ENCODE measurements at regions not wholly inside any gene's neighbourhood (a gene's known extent, or its start where the extent isn't known, plus 50 kb on each side); places are given as distances from the start of the nearest gene placed in this dataset.
"Not testable (repeated sequence)": the region's sequence is repeated elsewhere in the genome, so short reads cannot be mapped to it uniquely, and the experiment has no call there.

DNA sequence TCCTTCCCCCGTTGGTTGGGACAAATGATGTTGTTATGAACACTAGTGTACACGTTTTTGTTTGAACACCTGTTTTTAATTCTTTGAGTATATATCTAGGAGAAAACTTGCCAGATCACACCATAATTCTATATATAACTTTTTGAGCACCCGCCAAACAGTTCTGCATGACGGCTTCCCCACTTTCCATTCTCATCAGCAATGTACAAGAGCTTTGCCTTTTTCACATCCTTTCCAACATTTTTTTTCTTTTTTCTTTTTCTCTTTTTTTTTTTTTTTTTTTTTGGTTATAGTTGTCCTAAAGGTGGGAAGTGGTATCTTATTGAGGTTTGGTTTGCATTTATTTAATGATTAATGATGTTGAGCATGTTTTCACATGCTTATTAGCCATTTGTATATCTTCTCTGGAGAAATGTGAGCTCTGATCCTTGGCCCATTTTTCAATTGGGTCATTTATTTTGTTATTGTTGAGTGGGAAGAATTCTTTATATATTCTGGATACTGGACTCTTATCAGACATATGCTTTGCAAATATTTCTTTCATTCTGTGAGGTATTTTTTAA is 86.9 kb upstream of the ZC3H15 start:
- no peak for DNase-seq

- no peak for DNase-seq
Measured at GRCh38 chr2:186405842-186406241, 80.2 kb upstream of the ZC3H15 start.

DNA sequence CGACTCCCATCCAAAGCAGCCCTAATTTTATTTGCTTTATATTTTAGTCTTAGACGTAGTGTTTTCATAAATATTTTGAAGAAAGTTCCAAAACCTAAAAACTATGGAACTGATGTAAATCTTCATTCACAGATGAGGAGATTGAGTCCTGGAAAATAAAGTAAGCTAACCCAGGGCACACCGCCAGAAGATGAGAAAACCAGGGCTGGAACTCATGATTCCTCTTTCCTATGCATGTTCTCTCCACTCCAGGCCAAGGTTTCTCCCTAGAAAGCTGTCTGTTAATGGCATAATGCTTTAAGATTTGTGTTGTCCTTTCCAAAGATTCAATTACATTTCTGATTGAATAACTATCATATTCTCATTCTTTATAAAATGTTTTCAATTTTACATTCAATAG is 78.4 kb upstream of the ZC3H15 start:
- DNase-seq = peak; percentile 19

DNA sequence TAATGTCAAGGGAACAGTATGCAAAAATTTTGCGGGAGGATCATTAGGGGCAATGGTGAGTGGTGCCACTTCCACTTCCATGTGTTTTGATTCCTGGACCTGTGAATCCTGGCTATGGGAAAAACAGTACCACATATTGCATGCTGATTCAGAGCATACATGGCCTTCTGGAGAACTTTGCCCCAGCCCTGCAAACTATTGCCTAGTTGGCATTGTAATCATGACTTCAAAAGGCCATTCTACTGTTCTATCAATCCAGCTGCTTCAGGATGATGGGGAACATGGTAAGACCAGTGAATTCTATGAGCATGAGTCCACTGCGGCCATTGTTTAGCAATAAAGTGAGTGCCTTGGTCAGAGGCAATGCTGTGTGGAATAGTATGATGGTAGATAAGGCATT is 75.3 kb upstream of the ZC3H15 start:
- DNase-seq = no peak

DNA sequence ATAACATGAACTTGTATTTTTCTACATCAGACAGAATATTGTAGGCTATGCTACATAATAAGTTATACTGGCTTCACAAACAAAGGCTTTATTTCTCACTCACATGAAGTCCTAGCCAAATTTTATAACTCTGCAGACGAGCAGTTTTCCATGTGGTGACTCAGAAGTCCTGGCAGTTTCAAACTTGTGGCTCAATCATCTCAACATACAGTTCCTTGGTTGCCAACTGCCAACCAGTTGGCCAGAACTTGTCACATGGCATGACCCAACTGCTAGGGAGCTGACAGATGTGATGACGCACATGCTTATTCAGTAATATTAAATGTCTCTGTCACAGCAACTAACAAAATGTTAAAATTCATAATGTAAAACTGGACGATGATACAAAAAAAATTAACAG is 63.8 kb upstream of the ZC3H15 start:
- DNase-seq = peak; percentile 60

DNA sequence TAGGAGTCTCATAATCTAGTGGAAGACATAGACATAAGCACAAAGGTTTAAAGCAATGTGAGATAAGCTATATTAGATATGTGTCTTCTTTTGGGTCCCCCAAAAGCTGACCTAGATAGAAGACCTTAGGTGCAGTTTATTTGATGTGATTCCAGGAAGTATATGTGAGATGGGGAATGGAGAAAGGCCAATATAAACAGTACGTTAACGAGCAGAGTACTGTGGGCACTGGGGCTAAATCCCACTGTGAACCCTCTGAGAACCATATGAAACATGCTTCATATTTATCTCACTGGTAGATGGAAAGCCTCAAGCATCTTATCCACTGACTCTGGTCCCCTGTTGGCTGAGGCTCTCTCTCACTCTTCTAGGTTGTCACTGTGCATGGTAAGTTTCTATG is 62.6 kb upstream of the ZC3H15 start:
- DNase-seq = no peak

DNA sequence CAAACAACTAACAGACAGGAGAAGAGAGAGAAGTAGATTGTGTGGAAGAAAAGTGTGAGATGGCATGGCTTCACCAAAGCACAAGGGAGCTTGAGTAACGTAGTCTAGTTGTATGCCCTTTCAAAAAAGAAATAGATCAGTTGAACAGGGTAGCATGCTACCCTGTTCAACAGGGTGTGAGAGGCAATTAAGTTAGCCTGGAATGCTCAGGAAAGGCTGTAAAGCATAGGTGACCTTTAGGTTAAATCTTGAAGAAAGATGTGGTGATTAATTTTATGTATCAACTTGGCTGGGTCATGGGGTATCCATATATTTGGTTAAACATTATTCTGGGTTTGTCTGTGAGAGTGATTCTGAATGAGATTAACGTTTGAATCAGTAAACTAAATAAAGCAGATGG is 61.8 kb upstream of the ZC3H15 start:
- no peak for DNase-seq

GRCh38 chr2:186425576-186425975 is 60.5 kb upstream of the ZC3H15 start:
- no peak for DNase-seq

DNA sequence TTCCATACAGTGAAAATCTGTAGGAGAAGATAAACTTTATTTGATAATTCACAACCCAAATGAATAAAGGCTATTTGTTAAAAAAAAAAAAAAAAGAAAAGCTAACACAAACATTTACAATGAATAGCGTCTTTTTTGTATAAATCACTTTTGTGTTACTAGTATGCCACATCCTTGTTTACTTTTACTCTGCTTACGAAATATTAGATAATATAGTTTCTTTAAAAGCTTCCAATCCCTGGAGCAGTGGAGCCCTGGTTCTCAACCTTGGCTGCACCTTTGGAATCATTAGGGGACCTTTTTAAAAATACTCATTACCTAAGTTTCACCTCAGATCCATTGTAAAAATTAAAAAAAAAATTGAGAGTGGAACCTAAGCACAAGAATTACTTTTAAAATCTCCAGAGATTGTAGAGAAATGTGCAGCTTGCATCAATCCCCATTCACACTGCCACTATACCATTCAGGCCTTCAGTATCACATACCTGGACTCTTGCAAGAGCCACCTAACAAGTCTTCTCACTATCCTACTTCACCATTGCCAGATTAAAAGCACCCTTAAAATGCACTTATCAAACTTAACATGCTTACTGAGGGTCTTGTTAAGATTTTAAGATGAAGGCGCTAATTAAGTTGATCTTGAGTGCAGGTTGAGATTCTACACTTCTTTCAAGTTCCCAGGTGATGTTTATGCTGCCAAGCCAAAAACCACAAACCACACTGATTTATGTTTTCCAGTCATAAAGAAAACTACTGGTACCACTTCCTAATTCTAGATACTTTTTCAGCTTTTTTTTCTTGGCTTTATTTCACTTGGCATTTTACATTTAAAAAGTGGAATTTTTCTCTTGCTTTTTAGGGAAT is 59.7 kb upstream of the ZC3H15 start:
- DNase-seq = no peak

DNA sequence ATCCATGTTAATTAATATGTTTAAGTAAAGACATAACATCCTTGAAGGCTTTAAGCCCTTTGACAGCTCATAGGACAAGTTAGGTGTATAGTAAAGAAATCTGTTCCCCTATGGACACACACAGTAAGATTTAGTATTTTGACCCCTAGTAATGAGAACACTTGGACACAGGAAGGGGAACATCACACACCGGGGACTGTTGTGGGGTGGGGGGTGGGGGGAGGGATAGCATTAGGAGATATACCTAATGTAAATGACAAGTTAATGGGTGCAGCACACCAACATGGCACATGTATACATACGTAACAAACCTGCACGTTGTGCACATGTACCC is 59.1 kb upstream of the ZC3H15 start:
- not testable (repeated sequence) for DNase-seq

GRCh38 chr2:186427970-186428369 is 58.1 kb upstream of the ZC3H15 start:
- no peak for DNase-seq

GRCh38 chr2:186429104-186429503 is 57.0 kb upstream of the ZC3H15 start:
- DNase-seq = no peak

DNA sequence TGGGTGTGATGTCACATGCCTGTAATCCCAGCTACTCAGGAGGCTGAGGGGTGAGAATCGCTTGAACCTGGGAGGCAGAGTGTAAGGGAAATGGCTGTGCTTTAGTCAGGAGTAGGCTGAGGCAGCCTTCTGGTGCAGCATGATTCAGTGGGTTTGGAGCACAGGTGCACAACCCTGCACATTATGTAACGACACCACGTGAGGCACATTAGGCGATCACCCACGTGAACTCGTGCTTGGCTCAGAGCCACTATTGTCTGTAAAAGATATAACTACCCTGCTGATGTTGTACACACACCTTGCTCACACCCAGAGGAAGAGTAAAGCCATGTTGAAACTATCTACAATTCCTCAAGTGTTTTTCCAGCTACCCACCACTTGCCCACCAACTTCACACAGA is 54.8 kb upstream of the ZC3H15 start:
- DNase-seq = no peak

GRCh38 chr2:186433040-186433439 is 53.0 kb upstream of the ZC3H15 start:
- DNase-seq = no peak

GRCh38 chr2:186433777-186434432 is 52.2 kb upstream of the ZC3H15 start:
- DNase-seq = no peak

Measured in femur (tissue), 1 donor.